ENCODE measurements at regions not wholly inside any gene's neighbourhood (a gene's known extent, or its start where the extent isn't known, plus 50 kb on each side); places are given as distances from the start of the nearest gene placed in this dataset.
A peak's percentile ranks its signal among the peaks of the same experiment; 100 is the strongest.

GRCh38 chr1:115545096-115545720 is 96.6 kb upstream of the VANGL1 start:
- Histone ChIP-seq H3K4me1 (peaks cover 0 to 25% (median 3%) of the 10 kb centered on the region in 4 donors), H3K36me3 (no peaks in the 10 kb centered on the region), H3K4me3 (no peak overlapping the region), H3K9me3 (no peaks in the 10 kb centered on the region), H3K27ac (peak overlapping the region in 2 of 4 donors; percentile 75 to 80), H3K27me3 (no peaks in the 10 kb centered on the region)
- DNase-seq (ENCODE audit: low spot score in 2 of 2) = no peak
- TF ChIP-seq POLR2A (IDR thresholded peaks at IDR 0.05) (no peak), EP300 (IDR thresholded peaks at IDR 0.05) (no peak), CTCF (IDR thresholded peaks at IDR 0.05) (no peak)
- WGBS, 2 donors = 74 to 75% methylated on average over 14 to 15 of the region's 15 CpGs

- Histone ChIP-seq H3K9me3 (no peaks in the 10 kb centered on the region), H3K36me3 (no peaks in the 10 kb centered on the region), H3K27ac (no peak overlapping the region), H3K27me3 (no peaks in the 10 kb centered on the region), H3K4me1 (peaks cover 0 to 25% (median 3%) of the 10 kb centered on the region in 4 donors), H3K4me3 (no peak overlapping the region)
- DNase-seq (ENCODE audit: low spot score in 2 of 2) = no peak
- 85% methylated on average over 4 of the region's 4 CpGs for WGBS, 2 donors
- no peak for TF ChIP-seq EP300 (IDR thresholded peaks at IDR 0.05)
- no peak for TF ChIP-seq CTCF (IDR thresholded peaks at IDR 0.05)
- no peak for TF ChIP-seq POLR2A (IDR thresholded peaks at IDR 0.05)
Observed at GRCh38 chr1:115544131-115544530, 97.6 kb upstream of the VANGL1 start.

- no peaks in the 10 kb centered on the region for H3K9me3 ChIP-seq
- peaks cover 0 to 25% (median 3%) of the 10 kb centered on the region in 4 donors for H3K4me1 ChIP-seq
- TF ChIP-seq CTCF (IDR thresholded peaks at IDR 0.05) = no peak
- no peak for TF ChIP-seq EP300 (IDR thresholded peaks at IDR 0.05)
- TF ChIP-seq POLR2A (IDR thresholded peaks at IDR 0.05) = no peak
- H3K36me3 ChIP-seq = no peaks in the 10 kb centered on the region
- DNase-seq (ENCODE audit: low spot score in 2 of 2) = no peak
- H3K27me3 ChIP-seq = no peaks in the 10 kb centered on the region
- WGBS, 2 donors = 87 to 89% methylated on average over 2 of the region's 2 CpGs
- H3K4me3 ChIP-seq = no peak overlapping the region
- H3K27ac ChIP-seq = no peak overlapping the region
Observed at GRCh38 chr1:115543247-115543646, 98.5 kb upstream of the VANGL1 start.

- H3K9me3 ChIP-seq = peaks cover 0 to 7% (median 0%) of the 10 kb centered on the region in 4 donors
- TF ChIP-seq EP300 (IDR thresholded peaks at IDR 0.05) (no peak), POLR2A (IDR thresholded peaks at IDR 0.05) (no peak), CTCF (IDR thresholded peaks at IDR 0.05) (no peak)
- no peaks in the 10 kb centered on the region for H3K27me3 ChIP-seq
- DNase-seq (ENCODE audit: low spot score in 2 of 2) = no peak
- H3K36me3 ChIP-seq = no peaks in the 10 kb centered on the region
- H3K4me3 ChIP-seq = no peak overlapping the region
- no peaks in the 10 kb centered on the region for H3K4me1 ChIP-seq
- peak overlapping the region in 3 of 4 donors; percentile 34 to 63 (median 37) for H3K27ac ChIP-seq
- 83 to 84% methylated on average over 3 of the region's 3 CpGs for WGBS, 2 donors
Observed at GRCh38 chr1:115539736-115540135, 102.0 kb upstream of the VANGL1 start.

GRCh38 chr1:115539061-115539460 is 102.7 kb upstream of the VANGL1 start:
- no peaks in the 10 kb centered on the region for H3K4me1 ChIP-seq
- H3K27ac ChIP-seq = peak overlapping the region in 3 of 4 donors; percentile 34 to 63 (median 37)
- peak; percentile 38 to 56 for DNase-seq (ENCODE audit: low spot score in 2 of 2)
- WGBS, 2 donors = 30 to 32% methylated on average over 7 of the region's 7 CpGs
- H3K9me3 ChIP-seq = peaks cover 0 to 13% (median 0%) of the 10 kb centered on the region in 4 donors
- H3K4me3 ChIP-seq = no peak overlapping the region
- no peaks in the 10 kb centered on the region for H3K36me3 ChIP-seq
- no peaks in the 10 kb centered on the region for H3K27me3 ChIP-seq
- TF ChIP-seq EP300 (IDR thresholded peaks at IDR 0.05) = peak in 1 of 2 donors; percentile 67
- no peak for TF ChIP-seq CTCF (IDR thresholded peaks at IDR 0.05)
